GM23248 (cell line): ENCODE measurements at regions not wholly inside any gene's neighbourhood (a gene's known extent, or its start where the extent isn't known, plus 50 kb on each side); places are given as distances from the start of the nearest gene placed in this dataset.
"Not testable (repeated sequence)": the region's sequence is repeated elsewhere in the genome, so short reads cannot be mapped to it uniquely, and the experiment has no call there.

ENCODE experiments used
- EZH2 ChIP-seq: fragments of 200-600 bp; sonication (generic); IDR thresholded peaks from 2 replicates; pipeline ENCODE4 v1.6.1; 2018; ENCODE audit warnings: antibody characterized with exemption, mild to moderate bottlenecking; ENCODE audit not compliant: insufficient read depth, poor library complexity, severe bottlenecking
- EZH2phosphoT487 ChIP-seq: fragments of 200-600 bp; sonication (generic); IDR thresholded peaks from 2 replicates; pipeline ENCODE4 v1.6.1; 2018; ENCODE audit warnings: antibody characterized with exemption, moderate library complexity, mild to moderate bottlenecking, low read depth; ENCODE audit not compliant: insufficient read depth

GRCh38 chr3:32042867-32043266, 61.3 kb downstream of the ZNF860 start:
- not testable (repeated sequence) for TF ChIP-seq EZH2, EZH2phosphoT487
